ENCODE measurements at regions not wholly inside any gene's neighbourhood (a gene's known extent, or its start where the extent isn't known, plus 50 kb on each side); places are given as distances from the start of the nearest gene placed in this dataset.

DNA sequence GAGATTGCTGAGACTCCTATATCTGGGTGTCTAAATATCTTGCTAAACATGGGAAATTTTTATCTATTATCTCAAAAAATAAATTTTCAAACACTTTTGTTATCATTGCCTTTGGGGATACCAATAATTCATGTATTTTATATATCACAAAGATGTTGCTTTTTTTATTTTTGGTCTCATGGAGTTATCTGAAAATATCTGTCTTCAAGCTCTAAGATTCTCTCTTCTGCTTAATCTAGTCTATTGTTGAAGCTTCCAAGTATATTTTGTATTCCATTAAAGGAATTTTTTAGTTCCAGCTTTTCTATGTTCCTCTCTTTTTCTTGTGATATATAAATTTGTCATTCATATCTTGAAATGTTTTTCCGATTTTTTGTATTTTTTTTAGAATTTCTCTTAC is 812.0 kb downstream of the DACH1 start:
- no peak overlapping the region for H3K4me3 ChIP-seq (ENCODE audit: low read depth, low read length)
- no peak for DNase-seq (ENCODE audit: low read depth)
- TF ChIP-seq, protein P1, sequence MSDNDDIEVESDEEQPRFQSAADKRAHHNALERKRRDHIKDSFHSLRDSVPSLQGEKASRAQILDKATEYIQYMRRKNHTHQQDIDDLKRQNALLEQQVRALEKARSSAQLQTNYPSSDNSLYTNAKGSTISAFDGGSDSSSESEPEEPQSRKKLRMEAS (IDR thresholded peaks at IDR 0.05; ENCODE audit: low read depth, low read length): no peak
- TF ChIP-seq MYC (IDR thresholded peaks at IDR 0.05; ENCODE audit: low read depth, low read length): no peak
- no peak for TF ChIP-seq POLR2A (IDR thresholded peaks at IDR 0.05; ENCODE audit: extremely low read depth, insufficient read length)
- TF ChIP-seq, protein P2, sequence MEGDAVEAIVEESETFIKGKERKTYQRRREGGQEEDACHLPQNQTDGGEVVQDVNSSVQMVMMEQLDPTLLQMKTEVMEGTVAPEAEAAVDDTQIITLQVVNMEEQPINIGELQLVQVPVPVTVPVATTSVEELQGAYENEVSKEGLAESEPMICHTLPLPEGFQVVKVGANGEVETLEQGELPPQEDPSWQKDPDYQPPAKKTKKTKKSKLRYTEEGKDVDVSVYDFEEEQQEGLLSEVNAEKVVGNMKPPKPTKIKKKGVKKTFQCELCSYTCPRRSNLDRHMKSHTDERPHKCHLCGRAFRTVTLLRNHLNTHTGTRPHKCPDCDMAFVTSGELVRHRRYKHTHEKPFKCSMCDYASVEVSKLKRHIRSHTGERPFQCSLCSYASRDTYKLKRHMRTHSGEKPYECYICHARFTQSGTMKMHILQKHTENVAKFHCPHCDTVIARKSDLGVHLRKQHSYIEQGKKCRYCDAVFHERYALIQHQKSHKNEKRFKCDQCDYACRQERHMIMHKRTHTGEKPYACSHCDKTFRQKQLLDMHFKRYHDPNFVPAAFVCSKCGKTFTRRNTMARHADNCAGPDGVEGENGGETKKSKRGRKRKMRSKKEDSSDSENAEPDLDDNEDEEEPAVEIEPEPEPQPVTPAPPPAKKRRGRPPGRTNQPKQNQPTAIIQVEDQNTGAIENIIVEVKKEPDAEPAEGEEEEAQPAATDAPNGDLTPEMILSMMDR (IDR thresholded peaks at IDR 0.05; ENCODE audit: low read depth, low read length): no peak

DNA sequence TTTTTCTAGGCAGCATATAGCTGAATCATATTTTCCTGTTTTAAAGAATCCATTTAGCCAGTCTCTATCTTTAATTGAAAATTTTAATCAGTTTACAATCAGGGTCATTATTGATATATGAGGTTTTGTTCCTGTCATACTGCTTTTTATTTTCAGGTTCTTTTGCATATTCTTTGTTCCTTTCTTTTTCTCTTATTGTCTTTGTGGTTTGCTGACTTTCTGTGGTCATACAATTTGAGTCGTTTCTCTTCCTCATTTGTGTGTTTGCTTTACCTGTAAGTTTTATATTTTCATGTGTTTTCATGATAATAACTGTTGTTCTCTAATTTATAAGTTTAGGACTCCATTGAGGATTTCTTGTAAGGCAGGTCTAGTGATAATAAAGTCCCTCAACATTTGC is 812.6 kb downstream of the DACH1 start:
- no peak for DNase-seq (ENCODE audit: low read depth)
- H3K4me3 ChIP-seq (ENCODE audit: low read depth, low read length): no peak overlapping the region

DNA sequence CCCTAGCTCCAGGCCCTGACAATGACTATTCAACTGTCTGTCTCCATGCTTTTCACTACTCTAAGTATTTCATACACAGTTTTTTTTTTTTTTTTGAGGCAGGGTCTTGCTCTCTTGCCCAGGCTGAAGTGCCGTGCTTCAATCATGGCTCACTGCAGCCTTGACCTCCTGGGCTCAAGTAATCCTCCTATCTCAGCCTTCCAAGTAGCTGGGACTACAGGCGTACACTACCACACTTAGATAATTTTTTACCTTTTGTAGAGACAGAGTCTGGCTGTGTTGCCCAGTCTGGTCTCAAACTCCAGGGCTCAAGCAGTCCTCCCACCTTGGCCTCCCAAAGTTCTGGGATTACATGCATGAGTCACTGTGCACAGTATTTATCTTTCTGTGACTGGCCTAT is 815.4 kb downstream of the DACH1 start:
- TF ChIP-seq, protein P1 (IDR thresholded peaks at IDR 0.05; ENCODE audit: low read depth, low read length): no peak
- TF ChIP-seq POLR2A (IDR thresholded peaks at IDR 0.05; ENCODE audit: extremely low read depth, insufficient read length) (no peak), MYC (IDR thresholded peaks at IDR 0.05; ENCODE audit: low read depth, low read length) (no peak)
- TF ChIP-seq, protein P2 (IDR thresholded peaks at IDR 0.05; ENCODE audit: low read depth, low read length): no peak
- H3K4me3 ChIP-seq (ENCODE audit: low read depth, low read length): no peak overlapping the region

More for the DNA sequence above, 812.6 kb downstream of the DACH1 start:
- TF ChIP-seq POLR2A (IDR thresholded peaks at IDR 0.05; ENCODE audit: extremely low read depth, insufficient read length): no peak
- TF ChIP-seq, protein P2 (IDR thresholded peaks at IDR 0.05; ENCODE audit: low read depth, low read length): no peak
- TF ChIP-seq, protein P1 (IDR thresholded peaks at IDR 0.05; ENCODE audit: low read depth, low read length): no peak
- no peak for TF ChIP-seq MYC (IDR thresholded peaks at IDR 0.05; ENCODE audit: low read depth, low read length)

DNA sequence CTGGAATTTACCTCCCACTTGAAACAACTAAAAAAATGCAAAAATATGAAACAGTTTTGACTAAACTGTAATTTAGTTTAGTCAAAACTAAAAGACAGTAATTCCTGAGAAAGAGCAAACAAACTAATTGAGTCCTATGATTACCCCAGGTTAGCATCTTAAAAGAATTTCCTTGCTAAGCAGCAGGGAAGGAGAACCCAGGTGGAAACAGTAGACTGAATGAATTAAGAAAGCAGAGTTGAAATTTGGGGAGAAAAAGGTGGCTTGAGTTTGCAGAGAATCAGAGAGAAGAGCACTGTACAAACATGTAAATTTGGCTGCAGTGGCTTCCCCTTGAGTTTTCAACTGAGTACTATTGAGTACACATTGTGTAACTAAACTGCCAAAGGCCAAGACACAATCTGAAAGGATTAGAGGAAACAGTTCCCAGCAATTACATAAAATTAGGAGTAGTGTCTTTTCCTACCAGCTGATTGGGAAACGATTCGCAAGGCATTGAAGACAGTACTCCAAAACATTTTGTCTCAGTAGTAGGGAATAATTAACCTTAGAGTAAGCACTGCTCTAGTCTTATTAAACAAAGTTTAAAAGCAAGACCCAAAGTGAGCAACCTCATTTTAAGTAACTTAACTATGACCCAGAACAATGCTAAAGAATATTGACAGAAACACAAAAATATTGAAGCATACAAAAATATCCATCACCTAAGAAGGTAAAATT is 820.5 kb downstream of the DACH1 start:
- no peak for DNase-seq (ENCODE audit: low read depth)
- H3K4me3 ChIP-seq (ENCODE audit: low read depth, low read length): no peak overlapping the region
- TF ChIP-seq POLR2A (IDR thresholded peaks at IDR 0.05; ENCODE audit: extremely low read depth, insufficient read length): no peak
- TF ChIP-seq, protein P1 (IDR thresholded peaks at IDR 0.05; ENCODE audit: low read depth, low read length): no peak
- TF ChIP-seq MYC (IDR thresholded peaks at IDR 0.05; ENCODE audit: low read depth, low read length): no peak
- TF ChIP-seq, protein P2 (IDR thresholded peaks at IDR 0.05; ENCODE audit: low read depth, low read length): no peak

More for the DNA sequence above, 815.4 kb downstream of the DACH1 start:
- DNase-seq (ENCODE audit: low read depth): no peak

DNA sequence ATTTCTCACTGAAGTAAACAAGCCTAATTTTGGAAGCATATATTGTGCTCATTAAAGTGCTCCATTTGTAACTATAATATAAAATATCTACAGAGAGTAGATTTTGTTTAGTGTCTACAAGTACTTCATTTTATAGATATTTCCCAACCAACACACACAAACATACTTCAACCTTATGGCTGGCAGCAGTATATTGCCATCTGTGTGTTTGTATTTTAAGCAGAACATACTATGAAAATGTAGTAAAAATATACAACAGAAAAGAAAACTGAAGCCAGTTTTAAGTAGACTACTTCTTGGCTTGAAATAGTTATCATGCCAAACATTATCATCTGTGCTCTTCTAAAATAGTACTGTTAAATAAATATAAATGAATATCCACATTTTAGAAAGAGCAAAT is 821.9 kb downstream of the DACH1 start:
- no peak for DNase-seq (ENCODE audit: low read depth)
- no peak overlapping the region for H3K4me3 ChIP-seq (ENCODE audit: low read depth, low read length)
- TF ChIP-seq, protein P2 (IDR thresholded peaks at IDR 0.05; ENCODE audit: low read depth, low read length): no peak
- TF ChIP-seq MYC (IDR thresholded peaks at IDR 0.05; ENCODE audit: low read depth, low read length) (no peak), POLR2A (IDR thresholded peaks at IDR 0.05; ENCODE audit: extremely low read depth, insufficient read length) (no peak)
- TF ChIP-seq, protein P1 (IDR thresholded peaks at IDR 0.05; ENCODE audit: low read depth, low read length): no peak

Data from NB4 (cell line).